ENCODE measurements at regions not wholly inside any gene's neighbourhood (a gene's known extent, or its start where the extent isn't known, plus 50 kb on each side); places are given as distances from the start of the nearest gene placed in this dataset.

- no peak for DNase-seq (ENCODE audit: low read depth, low spot score)
Observed at GRCh38 chr5:64110222-64110621, 55.4 kb upstream of the RNF180 start.

- DNase-seq (ENCODE audit: low read depth, low spot score) = no peak
Observed at GRCh38 chr5:64108674-64109073, 57.0 kb upstream of the RNF180 start.

- DNase-seq (ENCODE audit: low read depth, low spot score) = no peak
Observed at GRCh38 chr5:64100203-64100602, 65.4 kb upstream of the RNF180 start.

- no peak for DNase-seq (ENCODE audit: low read depth, low spot score)
Observed at GRCh38 chr5:64096771-64097170, 68.9 kb upstream of the RNF180 start.

- no peak for DNase-seq (ENCODE audit: low read depth, low spot score)
Observed at GRCh38 chr5:64077589-64077988, 88.1 kb upstream of the RNF180 start.

- DNase-seq (ENCODE audit: low read depth, low spot score) = peak; percentile 28
Observed at GRCh38 chr5:64074533-64074932, 91.1 kb upstream of the RNF180 start.

- DNase-seq (ENCODE audit: low read depth, low spot score) = no peak
Observed at GRCh38 chr5:64069486-64069885, 96.2 kb upstream of the RNF180 start.

- DNase-seq (ENCODE audit: low read depth, low spot score) = no peak
Observed at GRCh38 chr5:64050296-64050695, 88.1 kb upstream of the HTR1A start.

- DNase-seq (ENCODE audit: low read depth, low spot score) = no peak
Observed at GRCh38 chr5:64040490-64040889, 78.2 kb upstream of the HTR1A start.

- DNase-seq (ENCODE audit: low read depth, low spot score) = no peak
Observed at GRCh38 chr5:64026493-64026892, 64.2 kb upstream of the HTR1A start.

- no peak for DNase-seq (ENCODE audit: low read depth, low spot score)
Observed at GRCh38 chr5:64019746-64020145, 57.5 kb upstream of the HTR1A start.

GRCh38 chr5:64018966-64019365, 56.7 kb upstream of the HTR1A start:
- DNase-seq (ENCODE audit: low read depth, low spot score) = no peak

GRCh38 chr5:64015824-64016223, 53.6 kb upstream of the HTR1A start:
- peak; percentile 9 for DNase-seq (ENCODE audit: low read depth, low spot score)
